Osteoblast (primary cell): ENCODE measurements at regions not wholly inside any gene's neighbourhood (a gene's known extent, or its start where the extent isn't known, plus 50 kb on each side); places are given as distances from the start of the nearest gene placed in this dataset.

Source experiments
- DNase-seq: peaks from one replicate; pipeline ENCODE4 v3.0.0; 2011; ENCODE audit warnings: low spot score, mixed read lengths; ENCODE audit not compliant: insufficient read length; ENCODE audit errors: missing footprints
- H2AFZ ChIP-seq: 2 replicates; pipeline ENCODE4 v1.6.0; 2011; ENCODE audit warnings: mild to moderate bottlenecking, low read length
- H3K27ac ChIP-seq: 2 replicates; pipeline ENCODE4 v1.5.1; 2011; ENCODE audit warnings: mild to moderate bottlenecking, low read depth, low read length, moderate library complexity
- H3K27me3 ChIP-seq: 2 replicates; pipeline ENCODE4 v1.6.0; 2012; ENCODE audit warnings: mild to moderate bottlenecking, control low read depth, inconsistent platforms, low read length, moderate library complexity; ENCODE audit not compliant: insufficient read depth
- H3K36me3 ChIP-seq: 2 replicates; pipeline ENCODE4 v1.5.1; 2011; ENCODE audit warnings: mild to moderate bottlenecking, low read length, control low read depth, moderate library complexity; ENCODE audit not compliant: insufficient read depth
- H3K4me1 ChIP-seq: 2 replicates; pipeline ENCODE4 v1.5.1; 2011; ENCODE audit warnings: mild to moderate bottlenecking, low read length, control low read depth, moderate library complexity; ENCODE audit not compliant: insufficient read depth
- H3K4me2 ChIP-seq: 2 replicates; pipeline ENCODE4 v1.6.0; 2011; ENCODE audit warnings: mild to moderate bottlenecking, low read length; ENCODE audit not compliant: insufficient read depth
- H3K4me3 ChIP-seq: fragments of 200-600 bp; sonication (generic); 3 replicates; pipeline ENCODE4 v1.5.1; 2012; ENCODE audit warnings: mild to moderate bottlenecking, low read length, inconsistent platforms; ENCODE audit not compliant: insufficient read depth
- H3K79me2 ChIP-seq: 2 replicates; pipeline ENCODE4 v1.6.0; 2012; ENCODE audit warnings: mild to moderate bottlenecking, low read length, control low read depth, inconsistent platforms; ENCODE audit not compliant: insufficient read depth
- H3K9me3 ChIP-seq: 2 replicates; pipeline ENCODE4 v1.5.1; 2011; ENCODE audit warnings: low read depth, low read length, control low read depth
- H4K20me1 ChIP-seq: 2 replicates; pipeline ENCODE4 v1.6.0; 2012; ENCODE audit warnings: mild to moderate bottlenecking, low read length, control low read depth; ENCODE audit not compliant: insufficient read depth
- TF ChIP-seq, protein P1 (sequence below): IDR thresholded peaks from 2 replicates; pipeline ENCODE4 v1.5.1; 2011; ENCODE audit warnings: mild to moderate bottlenecking, low read depth, low read length, moderate library complexity; ENCODE audit errors: extremely low read depth

DNA sequence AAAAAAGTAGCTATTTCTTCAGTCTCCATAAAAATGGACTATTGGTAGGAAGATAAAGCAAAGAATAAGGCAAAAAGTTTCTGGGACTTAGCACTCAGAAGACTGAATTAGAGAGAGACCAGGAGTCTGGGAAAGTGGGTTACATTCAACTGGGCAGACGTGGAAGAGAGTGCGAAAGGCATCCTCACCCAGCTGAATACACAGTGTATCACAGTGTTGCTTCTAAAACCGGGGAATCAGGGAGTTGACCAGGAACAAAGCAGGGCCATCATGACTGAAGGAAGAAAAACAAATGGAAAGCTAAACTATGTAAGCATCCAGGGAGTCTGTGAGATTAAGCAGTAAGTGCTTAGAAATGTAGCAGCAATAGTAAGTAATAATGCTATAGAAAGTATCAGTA is 452.9 kb upstream of the MAN1A1 start:
- Histone ChIP-seq H3K4me2 (no peak overlapping the region), H2AFZ (no peak overlapping the region), H3K36me3 (no peaks in the 10 kb centered on the region), H3K9me3 (no peaks in the 10 kb centered on the region), H3K27me3 (no peaks in the 10 kb centered on the region), H3K79me2 (no peaks in the 10 kb centered on the region), H3K4me1 (no peaks in the 10 kb centered on the region), H3K4me3 (no peak overlapping the region), H3K27ac (no peak overlapping the region), H4K20me1 (no peaks in the 10 kb centered on the region)
- TF ChIP-seq, protein P1, sequence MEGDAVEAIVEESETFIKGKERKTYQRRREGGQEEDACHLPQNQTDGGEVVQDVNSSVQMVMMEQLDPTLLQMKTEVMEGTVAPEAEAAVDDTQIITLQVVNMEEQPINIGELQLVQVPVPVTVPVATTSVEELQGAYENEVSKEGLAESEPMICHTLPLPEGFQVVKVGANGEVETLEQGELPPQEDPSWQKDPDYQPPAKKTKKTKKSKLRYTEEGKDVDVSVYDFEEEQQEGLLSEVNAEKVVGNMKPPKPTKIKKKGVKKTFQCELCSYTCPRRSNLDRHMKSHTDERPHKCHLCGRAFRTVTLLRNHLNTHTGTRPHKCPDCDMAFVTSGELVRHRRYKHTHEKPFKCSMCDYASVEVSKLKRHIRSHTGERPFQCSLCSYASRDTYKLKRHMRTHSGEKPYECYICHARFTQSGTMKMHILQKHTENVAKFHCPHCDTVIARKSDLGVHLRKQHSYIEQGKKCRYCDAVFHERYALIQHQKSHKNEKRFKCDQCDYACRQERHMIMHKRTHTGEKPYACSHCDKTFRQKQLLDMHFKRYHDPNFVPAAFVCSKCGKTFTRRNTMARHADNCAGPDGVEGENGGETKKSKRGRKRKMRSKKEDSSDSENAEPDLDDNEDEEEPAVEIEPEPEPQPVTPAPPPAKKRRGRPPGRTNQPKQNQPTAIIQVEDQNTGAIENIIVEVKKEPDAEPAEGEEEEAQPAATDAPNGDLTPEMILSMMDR = no peak
- DNase-seq = no peak

DNA sequence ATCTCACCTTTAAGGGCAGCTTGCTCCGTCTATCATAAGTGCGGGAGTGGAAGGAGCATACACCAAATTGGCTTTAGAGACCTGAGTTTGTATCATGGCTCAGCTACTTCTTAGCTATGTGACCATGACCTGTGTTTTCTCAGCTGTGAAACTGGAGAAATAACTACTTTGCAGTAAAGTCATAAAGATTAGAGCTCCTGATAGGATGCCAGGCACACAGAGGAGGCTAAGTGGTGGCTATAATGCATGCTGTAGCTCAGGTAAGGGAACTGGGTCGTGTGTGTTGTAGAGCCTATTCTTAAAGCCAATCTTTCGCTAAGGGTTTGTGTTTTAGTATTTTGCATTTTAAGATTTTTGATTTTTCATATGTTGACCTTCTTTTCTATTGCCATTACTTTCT is 451.5 kb upstream of the MAN1A1 start:
- Histone ChIP-seq H3K4me2 (no peak overlapping the region), H3K9me3 (no peaks in the 10 kb centered on the region), H3K79me2 (no peaks in the 10 kb centered on the region), H2AFZ (no peak overlapping the region), H3K4me1 (no peaks in the 10 kb centered on the region), H3K4me3 (no peak overlapping the region), H4K20me1 (no peaks in the 10 kb centered on the region), H3K36me3 (no peaks in the 10 kb centered on the region), H3K27me3 (no peaks in the 10 kb centered on the region), H3K27ac (no peak overlapping the region)
- DNase-seq = no peak
- TF ChIP-seq, protein P1 = no peak

DNA sequence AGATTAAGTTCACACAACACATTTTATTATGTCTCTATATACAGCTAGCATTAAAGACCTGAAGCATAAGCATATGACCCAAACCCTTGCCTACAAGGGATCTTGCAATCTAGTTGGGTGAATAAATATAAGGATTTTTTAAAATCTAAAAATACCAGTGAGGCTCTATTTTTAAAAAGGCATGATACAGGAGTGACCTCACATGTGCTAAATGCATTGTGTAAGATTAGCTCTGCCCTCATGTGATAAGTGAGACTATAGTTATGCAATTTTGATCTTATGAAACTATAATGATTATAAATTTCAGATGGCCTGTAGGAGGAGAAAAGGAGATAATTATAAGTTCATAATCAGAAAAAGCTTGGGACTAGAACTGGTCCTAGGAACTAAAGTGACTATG is 451.0 kb upstream of the MAN1A1 start:
- H3K9me3 ChIP-seq = no peaks in the 10 kb centered on the region
- TF ChIP-seq, protein P1 = no peak
- no peak overlapping the region for H3K27ac ChIP-seq
- H4K20me1 ChIP-seq = no peaks in the 10 kb centered on the region
- no peaks in the 10 kb centered on the region for H3K4me1 ChIP-seq
- no peaks in the 10 kb centered on the region for H3K79me2 ChIP-seq
- H2AFZ ChIP-seq = no peak overlapping the region
- no peaks in the 10 kb centered on the region for H3K36me3 ChIP-seq
- no peak for DNase-seq
- no peak overlapping the region for H3K4me2 ChIP-seq
- no peaks in the 10 kb centered on the region for H3K27me3 ChIP-seq
- no peak overlapping the region for H3K4me3 ChIP-seq

DNA sequence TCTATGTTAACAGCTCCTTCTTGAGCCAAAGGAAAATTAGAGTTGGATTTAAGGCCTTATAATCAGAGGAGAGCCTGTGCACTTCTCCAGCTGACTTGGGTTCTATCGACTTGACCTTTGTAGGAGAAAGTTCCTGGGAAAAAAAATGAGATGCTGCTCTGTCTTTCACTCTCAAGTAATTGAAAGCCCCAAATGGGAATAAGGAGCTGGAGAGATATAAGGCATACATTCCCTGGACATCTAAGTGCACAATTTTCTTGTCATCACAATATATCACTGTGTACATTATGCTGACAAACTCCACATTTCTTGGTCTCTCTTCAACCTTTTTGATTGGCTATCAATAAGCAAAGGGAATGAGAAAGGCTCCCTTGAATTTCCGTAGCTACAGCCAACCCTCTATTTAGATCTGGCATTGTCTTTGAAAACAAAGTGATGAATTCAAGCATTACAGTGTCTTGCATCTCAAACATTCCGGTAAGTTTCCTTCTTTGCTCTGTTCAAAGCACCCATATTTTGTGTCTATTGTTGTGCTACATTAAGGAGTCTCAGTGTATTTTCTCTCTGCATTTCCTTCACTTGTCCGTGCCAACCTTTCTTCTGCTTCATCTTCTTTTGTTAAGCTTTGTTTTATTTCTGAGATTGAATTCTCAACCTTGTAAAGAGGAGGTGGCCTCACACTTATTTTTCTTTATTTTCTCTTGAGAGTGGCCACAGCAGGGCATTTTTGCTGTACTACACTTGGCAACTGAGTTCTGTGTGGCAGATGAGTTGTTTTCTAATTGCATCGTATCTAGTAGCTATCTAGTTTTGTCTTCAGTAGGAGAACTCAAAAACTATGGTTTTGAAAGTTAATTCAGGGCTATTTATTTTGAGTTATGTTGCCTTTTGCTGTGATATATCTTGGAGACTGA is 450.3 kb upstream of the MAN1A1 start:
- H3K36me3 ChIP-seq = no peaks in the 10 kb centered on the region
- no peak overlapping the region for H3K4me2 ChIP-seq
- no peaks in the 10 kb centered on the region for H3K27me3 ChIP-seq
- no peaks in the 10 kb centered on the region for H3K4me1 ChIP-seq
- H3K9me3 ChIP-seq = no peaks in the 10 kb centered on the region
- no peak overlapping the region for H3K27ac ChIP-seq
- H2AFZ ChIP-seq = no peak overlapping the region
- no peak for DNase-seq
- TF ChIP-seq, protein P1 = no peak
- H3K4me3 ChIP-seq = no peak overlapping the region
- H3K79me2 ChIP-seq = no peaks in the 10 kb centered on the region
- H4K20me1 ChIP-seq = no peaks in the 10 kb centered on the region
